ENCODE measurements at regions not wholly inside any gene's neighbourhood (a gene's known extent, or its start where the extent isn't known, plus 50 kb on each side); places are given as distances from the start of the nearest gene placed in this dataset.

- WGBS (ENCODE audit: insufficient coverage): 100% methylated on average over 1 of the region's 3 CpGs
- H3K27me3 ChIP-seq (ENCODE audit: control insufficient read depth, insufficient read depth, low read length): no peaks in the 10 kb centered on the region
- no peak overlapping the region for H3K27ac ChIP-seq (ENCODE audit: low read depth, low read length)
- no peaks in the 10 kb centered on the region for H3K9me3 ChIP-seq (ENCODE audit: control insufficient read depth, insufficient read depth, low read length)
- DNase-seq (ENCODE audit: low read depth in 4 of 6, low spot score in 6 of 6): no peak
- H3K4me3 ChIP-seq (ENCODE audit: low read depth, low read length): no peak overlapping the region
- H3K36me3 ChIP-seq (ENCODE audit: control insufficient read depth, insufficient read depth, low read length): no peaks in the 10 kb centered on the region
- peaks cover 11% of the 10 kb centered on the region for H3K4me1 ChIP-seq (ENCODE audit: control insufficient read depth, insufficient read depth, low read length)
Observed at GRCh38 chr6:14645841-14646240, 528.3 kb downstream of the CD83 start.

GRCh38 chr6:14646371-14646770 lies 528.8 kb downstream of the CD83 start:
- no CpG with 5 or more reads among the region's 1 CpG for WGBS (ENCODE audit: insufficient coverage)

GRCh38 chr6:14647357-14647756 lies 529.8 kb downstream of the CD83 start:
- Histone ChIP-seq H3K27ac (ENCODE audit: low read depth, low read length) (no peak overlapping the region), H3K36me3 (ENCODE audit: control insufficient read depth, insufficient read depth, low read length) (no peaks in the 10 kb centered on the region)

More at GRCh38 chr6:14646371-14646770, 528.8 kb downstream of the CD83 start:
- Histone ChIP-seq H3K9me3 (ENCODE audit: control insufficient read depth, insufficient read depth, low read length) (no peaks in the 10 kb centered on the region), H3K27ac (ENCODE audit: low read depth, low read length) (no peak overlapping the region), H3K4me3 (ENCODE audit: low read depth, low read length) (no peak overlapping the region), H3K4me1 (ENCODE audit: control insufficient read depth, insufficient read depth, low read length) (peaks cover 7% of the 10 kb centered on the region), H3K36me3 (ENCODE audit: control insufficient read depth, insufficient read depth, low read length) (no peaks in the 10 kb centered on the region), H3K27me3 (ENCODE audit: control insufficient read depth, insufficient read depth, low read length) (no peaks in the 10 kb centered on the region)
- peak in 1 of 6 donors; percentile 54 for DNase-seq (ENCODE audit: low read depth in 4 of 6, low spot score in 6 of 6)

GRCh38 chr6:14652536-14652935 lies 535.0 kb downstream of the CD83 start:
- Histone ChIP-seq H3K27me3 (ENCODE audit: control insufficient read depth, insufficient read depth, low read length) (no peaks in the 10 kb centered on the region), H3K4me1 (ENCODE audit: control insufficient read depth, insufficient read depth, low read length) (no peaks in the 10 kb centered on the region), H3K9me3 (ENCODE audit: control insufficient read depth, insufficient read depth, low read length) (no peaks in the 10 kb centered on the region), H3K4me3 (ENCODE audit: low read depth, low read length) (no peak overlapping the region), H3K36me3 (ENCODE audit: control insufficient read depth, insufficient read depth, low read length) (no peaks in the 10 kb centered on the region), H3K27ac (ENCODE audit: low read depth, low read length) (no peak overlapping the region)
- DNase-seq (ENCODE audit: low read depth in 4 of 6, low spot score in 6 of 6): no peak

More at GRCh38 chr6:14647357-14647756, 529.8 kb downstream of the CD83 start:
- H3K4me3 ChIP-seq (ENCODE audit: low read depth, low read length): no peak overlapping the region
- WGBS (ENCODE audit: insufficient coverage): 92% methylated on average over 3 of the region's 6 CpGs
- H3K27me3 ChIP-seq (ENCODE audit: control insufficient read depth, insufficient read depth, low read length): no peaks in the 10 kb centered on the region
- peak in 1 of 6 donors; percentile 53 for DNase-seq (ENCODE audit: low read depth in 4 of 6, low spot score in 6 of 6)
- no peaks in the 10 kb centered on the region for H3K4me1 ChIP-seq (ENCODE audit: control insufficient read depth, insufficient read depth, low read length)
- H3K9me3 ChIP-seq (ENCODE audit: control insufficient read depth, insufficient read depth, low read length): no peaks in the 10 kb centered on the region

- 73% methylated on average over 6 of the region's 16 CpGs for WGBS (ENCODE audit: insufficient coverage)
- Histone ChIP-seq H3K27ac (ENCODE audit: low read depth, low read length) (no peak overlapping the region), H3K4me1 (ENCODE audit: control insufficient read depth, insufficient read depth, low read length) (no peaks in the 10 kb centered on the region), H3K4me3 (ENCODE audit: low read depth, low read length) (no peak overlapping the region), H3K27me3 (ENCODE audit: control insufficient read depth, insufficient read depth, low read length) (no peaks in the 10 kb centered on the region), H3K9me3 (ENCODE audit: control insufficient read depth, insufficient read depth, low read length) (no peaks in the 10 kb centered on the region), H3K36me3 (ENCODE audit: control insufficient read depth, insufficient read depth, low read length) (no peaks in the 10 kb centered on the region)
- DNase-seq (ENCODE audit: low read depth in 4 of 6, low spot score in 6 of 6): peak in 2 of 6 donors; percentile 24 to 59
Observed at GRCh38 chr6:14655201-14656061, 537.9 kb downstream of the CD83 start.

- WGBS (ENCODE audit: insufficient coverage): 0% methylated on average over 1 of the region's 4 CpGs
- Histone ChIP-seq H3K4me1 (ENCODE audit: control insufficient read depth, insufficient read depth, low read length) (no peaks in the 10 kb centered on the region), H3K27ac (ENCODE audit: low read depth, low read length) (no peak overlapping the region), H3K36me3 (ENCODE audit: control insufficient read depth, insufficient read depth, low read length) (no peaks in the 10 kb centered on the region), H3K9me3 (ENCODE audit: control insufficient read depth, insufficient read depth, low read length) (no peaks in the 10 kb centered on the region), H3K27me3 (ENCODE audit: control insufficient read depth, insufficient read depth, low read length) (no peaks in the 10 kb centered on the region), H3K4me3 (ENCODE audit: low read depth, low read length) (no peak overlapping the region)
- no peak for DNase-seq (ENCODE audit: low read depth in 4 of 6, low spot score in 6 of 6)
Observed at GRCh38 chr6:14656078-14656521, 538.5 kb downstream of the CD83 start.

GRCh38 chr6:14656649-14657048 lies 539.1 kb downstream of the CD83 start:
- H3K27me3 ChIP-seq (ENCODE audit: control insufficient read depth, insufficient read depth, low read length): no peaks in the 10 kb centered on the region
- H3K9me3 ChIP-seq (ENCODE audit: control insufficient read depth, insufficient read depth, low read length): no peaks in the 10 kb centered on the region
- no peaks in the 10 kb centered on the region for H3K4me1 ChIP-seq (ENCODE audit: control insufficient read depth, insufficient read depth, low read length)
- WGBS (ENCODE audit: insufficient coverage): 80% methylated on average over 4 of the region's 4 CpGs
- no peak for DNase-seq (ENCODE audit: low read depth in 4 of 6, low spot score in 6 of 6)
- H3K27ac ChIP-seq (ENCODE audit: low read depth, low read length): no peak overlapping the region
- H3K4me3 ChIP-seq (ENCODE audit: low read depth, low read length): no peak overlapping the region
- no peaks in the 10 kb centered on the region for H3K36me3 ChIP-seq (ENCODE audit: control insufficient read depth, insufficient read depth, low read length)

- no peak for DNase-seq (ENCODE audit: low read depth in 4 of 6, low spot score in 6 of 6)
- WGBS (ENCODE audit: insufficient coverage): 81% methylated on average over 1 of the region's 2 CpGs
- H3K4me3 ChIP-seq (ENCODE audit: low read depth, low read length): no peak overlapping the region
Observed at GRCh38 chr6:14658030-14658429, 540.5 kb downstream of the CD83 start.

GRCh38 chr6:14658886-14659561 lies 541.5 kb downstream of the CD83 start:
- peaks cover under 1% of the 10 kb centered on the region for H3K4me1 ChIP-seq (ENCODE audit: control insufficient read depth, insufficient read depth, low read length)
- H3K27ac ChIP-seq (ENCODE audit: low read depth, low read length): no peak overlapping the region
- peak in 2 of 6 donors; percentile 42 to 43 for DNase-seq (ENCODE audit: low read depth in 4 of 6, low spot score in 6 of 6)
- no peak overlapping the region for H3K4me3 ChIP-seq (ENCODE audit: low read depth, low read length)
- H3K9me3 ChIP-seq (ENCODE audit: control insufficient read depth, insufficient read depth, low read length): no peaks in the 10 kb centered on the region
- no peaks in the 10 kb centered on the region for H3K36me3 ChIP-seq (ENCODE audit: control insufficient read depth, insufficient read depth, low read length)
- 42% methylated on average over 6 of the region's 6 CpGs for WGBS (ENCODE audit: insufficient coverage)
- no peaks in the 10 kb centered on the region for H3K27me3 ChIP-seq (ENCODE audit: control insufficient read depth, insufficient read depth, low read length)

More at GRCh38 chr6:14658030-14658429, 540.5 kb downstream of the CD83 start:
- Histone ChIP-seq H3K4me1 (ENCODE audit: control insufficient read depth, insufficient read depth, low read length) (no peaks in the 10 kb centered on the region), H3K27me3 (ENCODE audit: control insufficient read depth, insufficient read depth, low read length) (no peaks in the 10 kb centered on the region), H3K36me3 (ENCODE audit: control insufficient read depth, insufficient read depth, low read length) (no peaks in the 10 kb centered on the region), H3K27ac (ENCODE audit: low read depth, low read length) (no peak overlapping the region), H3K9me3 (ENCODE audit: control insufficient read depth, insufficient read depth, low read length) (no peaks in the 10 kb centered on the region)
